HepG2 (cell line): ENCODE measurements at regions not wholly inside any gene's neighbourhood (a gene's known extent, or its start where the extent isn't known, plus 50 kb on each side); places are given as distances from the start of the nearest gene placed in this dataset.

ENCODE experiments used
- NPAS2 ChIP-seq: sonication (generic); formaldehyde crosslinking; IDR thresholded peaks from 2 replicates; pipeline ENCODE4 v1.8.0; 2022; ENCODE audit warnings: mild to moderate bottlenecking, missing genetic modification reagents, borderline replicate concordance
- SIN3A ChIP-seq: IDR thresholded peaks from 2 replicates; pipeline ENCODE4 v1.6.1; 2011; ENCODE audit warnings: low read depth, mild to moderate bottlenecking, control low read depth, low read length, borderline replicate concordance
- ZNF644 ChIP-seq: IDR thresholded peaks from 2 replicates; pipeline ENCODE4 v1.6.1; 2016; ENCODE audit warnings: low read depth

- TF ChIP-seq NPAS2 (CRISPR knock-in tag), result no peak
- TF ChIP-seq SIN3A, result no peak
- no peak for TF ChIP-seq ZNF644 (CRISPR knock-in tag)
Measured at GRCh38 chr12:100681074-100681473, 107.6 kb downstream of the GAS2L3 start.
